Peyer's patch (tissue), 4 donors: ENCODE measurements at regions not wholly inside any gene's neighbourhood (a gene's known extent, or its start where the extent isn't known, plus 50 kb on each side); places are given as distances from the start of the nearest gene placed in this dataset.

Source experiments
- DNase-seq, 3 donors: peaks; one replicate each; pipeline ENCODE4 v3.0.0-alpha.2; 2017 to 2019
- H3K27ac ChIP-seq, 4 donors: fragments of 200-600 bp; sonication (generic); one replicate each; pipeline ENCODE4 v1.5.1; 2016 to 2019
- H3K27me3 ChIP-seq, 2 donors: fragments of 200-600 bp; sonication (generic); one replicate each; pipeline ENCODE4 v1.5.1; 2019
- H3K36me3 ChIP-seq, 3 donors: fragments of 200-600 bp; sonication (generic); one replicate each; pipeline ENCODE4 v1.5.1; 2016 to 2019
- H3K4me1 ChIP-seq, 4 donors: fragments of 200-600 bp; sonication (generic); one replicate each; pipeline ENCODE4 v1.5.1; 2016 to 2019
- H3K4me3 ChIP-seq, 4 donors: fragments of 200-600 bp; sonication (generic); 1 replicate in 3 of 4; 2 replicates in 1 of 4; pipeline ENCODE4 v1.5.1; 2016 to 2019; ENCODE audit warnings: mild to moderate bottlenecking in 1 of 4
- H3K9me3 ChIP-seq, 4 donors: fragments of 200-600 bp; sonication (generic); one replicate each; pipeline ENCODE4 v1.5.1; 2016 to 2019; ENCODE audit warnings: mild to moderate bottlenecking in 1 of 4
- CTCF ChIP-seq, 6 experiments: fragments of 450-650 bp in 4 of 6; fragments of 200-600 bp in 2 of 6; sonication (generic) in 1 of 6; IDR thresholded peaks; one replicate each; pipeline ENCODE4 v1.5.1; 2017 to 2019; ENCODE audit warnings: antibody characterized with exemption in 6 of 6, mild to moderate bottlenecking in 3 of 6, moderate library complexity in 1 of 6
- POLR2A ChIP-seq, 2 donors: fragments of 450-650 bp; IDR thresholded peaks; one replicate each; pipeline ENCODE4 v1.5.1; 2017; ENCODE audit warnings: antibody characterized with exemption in 2 of 2, mild to moderate bottlenecking in 2 of 2, moderate library complexity in 2 of 2

- Histone ChIP-seq H3K27ac (peak overlapping the region in 3 of 4 donors; percentile 36 to 80 (median 79)), H3K9me3 (no peaks in the 10 kb centered on the region), H3K4me3 (peak overlapping the region; percentile 15 to 45 (median 31)), H3K4me1 (no peaks in the 10 kb centered on the region), H3K36me3 (no peaks in the 10 kb centered on the region), H3K27me3 (no peaks in the 10 kb centered on the region)
- no peak for TF ChIP-seq CTCF (IDR thresholded peaks at IDR 0.05)
- TF ChIP-seq POLR2A (IDR thresholded peaks at IDR 0.05): no peak
- DNase-seq: no peak
Observed at GRCh38 chr4:163611784-163612445, 117.4 kb downstream of the TMA16 start.

- H3K9me3 ChIP-seq: no peaks in the 10 kb centered on the region
- no peaks in the 10 kb centered on the region for H3K4me1 ChIP-seq
- no peak for DNase-seq
- H3K4me3 ChIP-seq: peak overlapping the region in 3 of 4 donors; percentile 25 to 45 (median 37)
- H3K36me3 ChIP-seq: no peaks in the 10 kb centered on the region
- TF ChIP-seq CTCF (IDR thresholded peaks at IDR 0.05) (no peak), POLR2A (IDR thresholded peaks at IDR 0.05) (no peak)
- H3K27me3 ChIP-seq: no peaks in the 10 kb centered on the region
- peak overlapping the region in 3 of 4 donors; percentile 36 to 80 (median 79) for H3K27ac ChIP-seq
Observed at GRCh38 chr4:163612762-163613161, 118.3 kb downstream of the TMA16 start.

GRCh38 chr4:163613383-163613782 lies 118.9 kb downstream of the TMA16 start:
- Histone ChIP-seq H3K4me3 (peak overlapping the region in 3 of 4 donors; percentile 25 to 45 (median 37)), H3K4me1 (no peaks in the 10 kb centered on the region), H3K27me3 (no peaks in the 10 kb centered on the region), H3K27ac (peak overlapping the region in 3 of 4 donors; percentile 36 to 80 (median 79)), H3K36me3 (no peaks in the 10 kb centered on the region), H3K9me3 (no peaks in the 10 kb centered on the region)
- no peak for TF ChIP-seq POLR2A (IDR thresholded peaks at IDR 0.05)
- no peak for TF ChIP-seq CTCF (IDR thresholded peaks at IDR 0.05)
- DNase-seq: no peak

GRCh38 chr4:163614866-163615265 lies 120.4 kb downstream of the TMA16 start:
- Histone ChIP-seq H3K9me3 (no peaks in the 10 kb centered on the region), H3K36me3 (no peaks in the 10 kb centered on the region), H3K4me3 (no peak overlapping the region), H3K27ac (peak overlapping the region in 1 of 4 donors; percentile 79), H3K27me3 (no peaks in the 10 kb centered on the region), H3K4me1 (no peaks in the 10 kb centered on the region)
- TF ChIP-seq CTCF (IDR thresholded peaks at IDR 0.05) (no peak), POLR2A (IDR thresholded peaks at IDR 0.05) (no peak)
- no peak for DNase-seq

- no peak for DNase-seq
- H3K4me1 ChIP-seq: no peaks in the 10 kb centered on the region
- no peak overlapping the region for H3K4me3 ChIP-seq
- no peaks in the 10 kb centered on the region for H3K27me3 ChIP-seq
- H3K9me3 ChIP-seq: no peaks in the 10 kb centered on the region
- no peak overlapping the region for H3K27ac ChIP-seq
- no peaks in the 10 kb centered on the region for H3K36me3 ChIP-seq
- TF ChIP-seq POLR2A (IDR thresholded peaks at IDR 0.05) (no peak), CTCF (IDR thresholded peaks at IDR 0.05) (no peak)
Observed at GRCh38 chr4:163618845-163619244, 124.4 kb downstream of the TMA16 start.
